ENCODE measurements at regions not wholly inside any gene's neighbourhood (a gene's known extent, or its start where the extent isn't known, plus 50 kb on each side); places are given as distances from the start of the nearest gene placed in this dataset.

DNA sequence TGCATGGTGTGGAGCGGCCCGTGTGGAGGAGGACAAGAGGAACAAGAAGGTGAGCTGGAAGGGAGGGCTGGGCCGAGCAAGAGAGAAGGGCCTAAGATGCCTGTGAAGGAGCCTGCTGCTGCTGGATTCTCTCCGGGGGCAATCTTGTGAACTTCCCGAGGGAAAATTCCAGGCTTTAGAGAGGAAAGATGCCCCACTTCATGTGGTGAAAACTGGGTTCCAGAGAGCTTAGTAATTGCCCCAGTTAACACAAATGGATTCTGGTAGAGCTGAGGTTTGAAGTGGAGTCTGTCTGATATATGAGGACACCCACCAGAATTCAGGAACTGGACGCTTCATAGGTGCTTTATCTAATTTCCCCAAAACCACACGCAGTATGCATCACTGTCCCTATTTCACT is 114.1 kb upstream of the ZMIZ1 start:
- Histone ChIP-seq H3K27me3 (no peaks in the 10 kb centered on the region), H3K36me3 (no peaks in the 10 kb centered on the region), H3K4me3 (ENCODE audit: low read depth, low read length) (no peak overlapping the region), H3K9me3 (no peaks in the 10 kb centered on the region), H3K4me1 (0 out of 2 replicates have a peak, but pooled peaks cover 4% of the 10 kb centered on the region)
- TF ChIP-seq, protein P1, sequence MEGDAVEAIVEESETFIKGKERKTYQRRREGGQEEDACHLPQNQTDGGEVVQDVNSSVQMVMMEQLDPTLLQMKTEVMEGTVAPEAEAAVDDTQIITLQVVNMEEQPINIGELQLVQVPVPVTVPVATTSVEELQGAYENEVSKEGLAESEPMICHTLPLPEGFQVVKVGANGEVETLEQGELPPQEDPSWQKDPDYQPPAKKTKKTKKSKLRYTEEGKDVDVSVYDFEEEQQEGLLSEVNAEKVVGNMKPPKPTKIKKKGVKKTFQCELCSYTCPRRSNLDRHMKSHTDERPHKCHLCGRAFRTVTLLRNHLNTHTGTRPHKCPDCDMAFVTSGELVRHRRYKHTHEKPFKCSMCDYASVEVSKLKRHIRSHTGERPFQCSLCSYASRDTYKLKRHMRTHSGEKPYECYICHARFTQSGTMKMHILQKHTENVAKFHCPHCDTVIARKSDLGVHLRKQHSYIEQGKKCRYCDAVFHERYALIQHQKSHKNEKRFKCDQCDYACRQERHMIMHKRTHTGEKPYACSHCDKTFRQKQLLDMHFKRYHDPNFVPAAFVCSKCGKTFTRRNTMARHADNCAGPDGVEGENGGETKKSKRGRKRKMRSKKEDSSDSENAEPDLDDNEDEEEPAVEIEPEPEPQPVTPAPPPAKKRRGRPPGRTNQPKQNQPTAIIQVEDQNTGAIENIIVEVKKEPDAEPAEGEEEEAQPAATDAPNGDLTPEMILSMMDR (IDR thresholded peaks at IDR 0.05; ENCODE audit: low read depth, low read length): no peak
- no peak for DNase-seq

DNA sequence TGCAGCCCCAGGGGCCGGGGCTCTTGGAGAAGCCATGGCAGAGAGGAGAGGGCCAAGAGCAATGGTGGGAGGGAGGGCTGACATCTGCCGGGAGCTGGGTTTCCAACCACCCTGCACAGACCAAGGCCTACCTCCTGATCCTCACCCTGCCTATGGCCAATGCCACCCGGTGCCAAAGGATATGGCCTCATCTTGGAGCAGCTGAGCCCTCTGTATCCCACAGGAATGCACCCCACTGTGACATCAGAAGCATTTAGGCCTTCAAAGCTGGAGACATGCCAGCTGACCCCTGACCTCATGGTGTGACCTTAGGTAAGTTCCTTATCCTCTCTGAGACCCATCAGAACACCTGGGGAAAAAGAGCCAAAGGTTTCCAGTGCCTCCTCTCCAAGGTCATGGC is 113.6 kb upstream of the ZMIZ1 start:
- H3K9me3 ChIP-seq: no peaks in the 10 kb centered on the region
- no peak overlapping the region for H3K4me3 ChIP-seq (ENCODE audit: low read depth, low read length)
- no peaks in the 10 kb centered on the region for H3K36me3 ChIP-seq
- no peaks in the 10 kb centered on the region for H3K27me3 ChIP-seq
- 0 out of 2 replicates have a peak, but pooled peaks cover 4% of the 10 kb centered on the region for H3K4me1 ChIP-seq
- TF ChIP-seq, protein P1 (IDR thresholded peaks at IDR 0.05; ENCODE audit: low read depth, low read length): no peak
- no peak for DNase-seq

DNA sequence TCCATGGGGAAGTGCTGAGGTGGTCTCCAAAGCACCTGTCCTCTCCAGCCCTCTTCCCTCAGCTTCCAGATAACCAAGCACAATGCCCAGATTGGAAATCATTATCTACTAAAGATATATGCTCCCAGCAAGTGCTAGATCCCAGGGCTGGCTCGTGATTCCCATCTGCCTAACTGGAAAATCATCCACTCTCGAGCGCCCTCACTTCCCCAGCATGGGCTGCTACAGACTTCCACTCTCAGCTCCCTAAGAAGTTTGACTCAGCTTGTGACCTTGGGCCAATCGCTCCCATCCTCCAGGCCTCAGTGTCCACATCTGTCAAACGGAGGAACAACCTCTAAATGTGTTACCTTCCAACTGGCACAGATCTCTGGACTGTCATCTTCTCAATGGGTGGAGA is 112.4 kb upstream of the ZMIZ1 start:
- no peak overlapping the region for H3K4me3 ChIP-seq (ENCODE audit: low read depth, low read length)
- no peaks in the 10 kb centered on the region for H3K27me3 ChIP-seq
- H3K36me3 ChIP-seq: no peaks in the 10 kb centered on the region
- TF ChIP-seq, protein P1 (IDR thresholded peaks at IDR 0.05; ENCODE audit: low read depth, low read length): no peak
- no peak for DNase-seq
- 0 out of 2 replicates have a peak, but pooled peaks cover 4% of the 10 kb centered on the region for H3K4me1 ChIP-seq
- no peaks in the 10 kb centered on the region for H3K9me3 ChIP-seq

DNA sequence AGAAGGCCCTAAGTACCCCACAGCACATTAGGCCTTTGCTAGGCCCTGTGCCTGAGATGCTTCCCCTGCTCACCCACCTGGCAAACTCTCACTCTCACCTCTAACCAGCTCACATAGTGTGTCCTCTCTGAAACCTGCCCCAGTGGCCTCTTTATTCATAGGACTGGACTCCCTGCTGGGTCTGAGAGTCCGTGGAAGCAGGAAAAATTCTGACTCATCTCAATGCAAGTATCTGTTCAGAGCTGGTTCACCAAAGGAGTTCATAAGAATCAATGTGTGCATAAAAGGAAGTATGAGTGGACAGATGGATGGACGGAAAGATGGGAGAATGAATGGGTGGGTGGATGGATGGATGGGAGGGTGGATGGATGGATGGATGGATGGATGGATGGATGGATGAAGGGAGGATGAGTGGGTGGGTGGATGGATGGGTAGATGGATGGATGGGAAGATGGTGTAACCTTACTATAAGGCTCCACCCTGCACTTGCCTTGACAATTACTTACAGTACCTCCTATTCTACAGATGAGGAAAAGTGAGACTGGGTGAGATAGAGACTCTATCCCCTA is 111.2 kb upstream of the ZMIZ1 start:
- Histone ChIP-seq H3K36me3 (no peaks in the 10 kb centered on the region), H3K27me3 (no peaks in the 10 kb centered on the region), H3K9me3 (no peaks in the 10 kb centered on the region), H3K4me1 (peaks cover 4% of the 10 kb centered on the region; the same call in 1 of the 2 replicates), H3K4me3 (ENCODE audit: low read depth, low read length) (no peak overlapping the region)
- TF ChIP-seq, protein P1 (IDR thresholded peaks at IDR 0.05; ENCODE audit: low read depth, low read length): no peak
- no peak for DNase-seq

DNA sequence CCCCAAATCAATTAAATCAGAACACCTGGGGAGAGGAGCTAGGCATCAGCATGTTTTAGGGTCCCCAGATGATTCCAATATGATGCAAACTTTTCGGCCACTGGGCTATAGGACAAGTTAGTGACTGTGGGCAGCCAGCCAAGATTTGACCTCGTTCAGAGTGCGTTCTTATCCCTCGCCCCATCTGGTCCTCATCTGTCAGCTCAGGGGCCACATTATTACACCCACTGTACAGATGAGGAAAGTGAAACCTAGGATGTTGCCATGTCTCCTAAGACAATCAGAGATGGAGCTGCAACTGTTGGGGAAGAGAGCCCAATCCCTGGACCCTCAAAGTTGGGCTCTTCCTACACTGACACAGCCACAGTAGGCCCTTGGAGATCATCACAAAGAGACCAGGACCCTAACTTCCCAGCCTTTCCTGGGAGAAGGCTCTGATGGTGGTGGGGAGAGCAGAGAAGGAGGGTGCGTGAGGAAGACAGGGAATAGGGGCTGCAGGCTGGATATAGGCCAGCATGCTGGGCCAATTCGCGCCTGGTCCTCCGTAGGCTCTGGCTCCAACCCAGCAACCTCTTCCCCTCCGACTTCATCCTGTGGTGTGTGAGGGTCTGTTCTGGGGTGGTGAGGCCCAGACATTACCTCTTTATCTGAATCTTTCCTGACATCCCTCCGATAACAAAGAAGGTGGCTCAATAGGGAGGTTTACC is 109.4 kb upstream of the ZMIZ1 start:
- TF ChIP-seq, protein P1 (IDR thresholded peaks at IDR 0.05; ENCODE audit: low read depth, low read length): no peak
- H3K27me3 ChIP-seq: no peaks in the 10 kb centered on the region

DNA sequence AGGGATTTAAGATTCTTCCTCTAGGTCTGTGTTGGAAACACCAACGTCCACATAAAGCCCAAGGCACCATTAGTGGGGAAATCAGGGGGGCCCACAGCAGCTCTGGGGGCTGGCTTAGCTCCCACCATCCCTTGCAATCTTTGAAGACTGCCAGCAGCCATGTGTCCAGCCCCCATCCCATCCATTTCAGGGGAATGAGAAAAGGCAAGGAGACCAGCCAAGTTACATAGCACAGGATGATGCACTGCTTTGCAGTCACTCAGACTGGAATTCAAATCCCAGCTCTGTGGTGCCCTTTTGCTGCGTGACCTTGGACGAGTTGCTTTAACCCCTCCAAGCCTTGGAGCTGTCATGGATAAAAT is 108.9 kb upstream of the ZMIZ1 start:
- H3K27me3 ChIP-seq: no peaks in the 10 kb centered on the region
- no peaks in the 10 kb centered on the region for H3K36me3 ChIP-seq
- H3K4me1 ChIP-seq: peaks cover 8% of the 10 kb centered on the region
- no peak for DNase-seq
- no peaks in the 10 kb centered on the region for H3K9me3 ChIP-seq
- H3K4me3 ChIP-seq (ENCODE audit: low read depth, low read length): no peak overlapping the region
- TF ChIP-seq, protein P1 (IDR thresholded peaks at IDR 0.05; ENCODE audit: low read depth, low read length): no peak

More for the DNA sequence above, 109.4 kb upstream of the ZMIZ1 start:
- Histone ChIP-seq H3K4me1 (peaks cover 4% of the 10 kb centered on the region), H3K9me3 (no peaks in the 10 kb centered on the region), H3K36me3 (no peaks in the 10 kb centered on the region), H3K4me3 (ENCODE audit: low read depth, low read length) (no peak overlapping the region)
- no peak for DNase-seq
